ENCODE measurements at regions not wholly inside any gene's neighbourhood (a gene's known extent, or its start where the extent isn't known, plus 50 kb on each side); places are given as distances from the start of the nearest gene placed in this dataset.

DNA sequence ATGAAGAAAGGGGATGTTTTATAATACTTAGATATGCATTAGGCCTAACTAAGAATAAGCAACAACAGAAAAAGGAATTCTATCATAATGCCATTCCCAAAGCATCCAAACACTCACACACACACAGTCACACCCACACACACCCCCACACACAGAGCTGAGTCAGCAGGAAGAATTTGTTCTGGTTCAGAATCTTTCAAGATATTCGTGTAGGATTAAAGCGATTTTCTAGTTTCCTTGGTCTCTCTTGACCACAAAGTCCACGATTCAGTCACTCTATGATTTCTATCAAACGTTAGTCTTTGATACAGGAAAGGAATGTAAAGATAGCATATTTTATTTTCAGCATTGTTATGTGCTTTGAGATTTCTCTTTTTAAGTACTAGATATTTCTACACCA, 382.6 kb upstream of the DCN start:
- TF ChIP-seq, protein P1, sequence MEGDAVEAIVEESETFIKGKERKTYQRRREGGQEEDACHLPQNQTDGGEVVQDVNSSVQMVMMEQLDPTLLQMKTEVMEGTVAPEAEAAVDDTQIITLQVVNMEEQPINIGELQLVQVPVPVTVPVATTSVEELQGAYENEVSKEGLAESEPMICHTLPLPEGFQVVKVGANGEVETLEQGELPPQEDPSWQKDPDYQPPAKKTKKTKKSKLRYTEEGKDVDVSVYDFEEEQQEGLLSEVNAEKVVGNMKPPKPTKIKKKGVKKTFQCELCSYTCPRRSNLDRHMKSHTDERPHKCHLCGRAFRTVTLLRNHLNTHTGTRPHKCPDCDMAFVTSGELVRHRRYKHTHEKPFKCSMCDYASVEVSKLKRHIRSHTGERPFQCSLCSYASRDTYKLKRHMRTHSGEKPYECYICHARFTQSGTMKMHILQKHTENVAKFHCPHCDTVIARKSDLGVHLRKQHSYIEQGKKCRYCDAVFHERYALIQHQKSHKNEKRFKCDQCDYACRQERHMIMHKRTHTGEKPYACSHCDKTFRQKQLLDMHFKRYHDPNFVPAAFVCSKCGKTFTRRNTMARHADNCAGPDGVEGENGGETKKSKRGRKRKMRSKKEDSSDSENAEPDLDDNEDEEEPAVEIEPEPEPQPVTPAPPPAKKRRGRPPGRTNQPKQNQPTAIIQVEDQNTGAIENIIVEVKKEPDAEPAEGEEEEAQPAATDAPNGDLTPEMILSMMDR (IDR thresholded peaks at IDR 0.05; ENCODE audit: low read depth, low read length): no peak
- no peak for TF ChIP-seq EZH2phosphoT487 (IDR thresholded peaks at IDR 0.05; ENCODE audit: low read depth)

Measured in OCI-LY3 (cell line).